ENCODE measurements at regions not wholly inside any gene's neighbourhood (a gene's known extent, or its start where the extent isn't known, plus 50 kb on each side); places are given as distances from the start of the nearest gene placed in this dataset.

- Histone ChIP-seq H3K36me3 (ENCODE audit: control insufficient read depth in 2 of 2, extremely low read depth in 1 of 2, insufficient read depth in 2 of 2, low read length in 2 of 2) (no peaks in the 10 kb centered on the region), H3K4me3 (replicated peaks in 1 of 3; ENCODE audit: insufficient read depth in 1 of 3, low read depth in 1 of 3, low read length in 3 of 3) (no peak overlapping the region), H3K79me2 (ENCODE audit: control insufficient read depth, insufficient read depth, low read length) (no peaks in the 10 kb centered on the region), H3K27ac (ENCODE audit: insufficient read depth, low read depth, low read length) (no peak overlapping the region), H3K4me2 (ENCODE audit: insufficient read depth, low read length) (no peak overlapping the region), H3K4me1 (ENCODE audit: control insufficient read depth, extremely low read depth, insufficient read depth, low read length) (no peaks in the 10 kb centered on the region), H3K9me1 (replicated peaks; ENCODE audit: control insufficient read depth, extremely low read depth, insufficient read depth, low read length) (no peaks in the 10 kb centered on the region), H3K9me3 (replicated peaks; ENCODE audit: control insufficient read depth, insufficient read depth, low read length) (no peaks in the 10 kb centered on the region), H3K27me3 (ENCODE audit: control insufficient read depth in 2 of 2, insufficient read depth in 2 of 2, low read length in 2 of 2) (no peaks in the 10 kb centered on the region), H3K9ac (replicated peaks; ENCODE audit: extremely low read depth, insufficient read depth, low read length) (no peak overlapping the region), H4K20me1 (replicated peaks; ENCODE audit: control insufficient read depth, extremely low read depth, insufficient read depth, low read length) (no peaks in the 10 kb centered on the region), H2AFZ (ENCODE audit: low read depth, low read length) (no peak overlapping the region)
- dilution Hi-C loops (cut with MboI; ENCODE audit: extremely low pct_ligation_motif_present, low sequenced_read_pairs) (no loop called here), intact Hi-C loops (cut with micrococcal nuclease) (no loop called here)
- DNase-seq (ENCODE audit: low read depth, low spot score) (no peak), FAIRE-seq (no peak)
- CTCF ChIA-PET, result no interaction called here
- POLR2A ChIA-PET, result no interaction called here
- no peak for TF ChIP-seq MYC (IDR thresholded peaks at IDR 0.05; ENCODE audit: low read depth, low read length)
- no peak for TF ChIP-seq GATA2 (IDR thresholded peaks at IDR 0.05; ENCODE audit: insufficient read depth, insufficient read length, low read depth, low read length)
- no peak for TF ChIP-seq JUN (IDR thresholded peaks at IDR 0.05; ENCODE audit: borderline replicate concordance, insufficient read depth, insufficient read length, low read depth)
- TF ChIP-seq EZH2 (IDR thresholded peaks at IDR 0.05; ENCODE audit: borderline replicate concordance, low read depth, low read length, severe bottlenecking), result no peak
- TF ChIP-seq CTCF (IDR thresholded peaks at IDR 0.05; ENCODE audit: extremely low read depth in 1 of 2, insufficient read depth in 1 of 2, low read depth in 1 of 2, low read length in 2 of 2), result no peak
- no peak for TF ChIP-seq FOS (IDR thresholded peaks at IDR 0.05; ENCODE audit: borderline replicate concordance, insufficient read depth, low read length)
- TF ChIP-seq POLR2A (IDR thresholded peaks at IDR 0.05; ENCODE audit: low read depth, low read length), result no peak
- no peak for TF ChIP-seq MAX (IDR thresholded peaks at IDR 0.05; ENCODE audit: insufficient read depth, insufficient read length)
- no peak for TF ChIP-seq POLR2AphosphoS5 (IDR thresholded peaks at IDR 0.05; ENCODE audit: insufficient read depth, low read depth, low read length)
- BruUV-seq (replicated peaks), result no TSS peak
These were observed 160.7 kb downstream of the NKX6-1 start for GRCh38 chr4:84338367-84338766.
